ENCODE measurements at regions not wholly inside any gene's neighbourhood (a gene's known extent, or its start where the extent isn't known, plus 50 kb on each side); places are given as distances from the start of the nearest gene placed in this dataset.

DNA sequence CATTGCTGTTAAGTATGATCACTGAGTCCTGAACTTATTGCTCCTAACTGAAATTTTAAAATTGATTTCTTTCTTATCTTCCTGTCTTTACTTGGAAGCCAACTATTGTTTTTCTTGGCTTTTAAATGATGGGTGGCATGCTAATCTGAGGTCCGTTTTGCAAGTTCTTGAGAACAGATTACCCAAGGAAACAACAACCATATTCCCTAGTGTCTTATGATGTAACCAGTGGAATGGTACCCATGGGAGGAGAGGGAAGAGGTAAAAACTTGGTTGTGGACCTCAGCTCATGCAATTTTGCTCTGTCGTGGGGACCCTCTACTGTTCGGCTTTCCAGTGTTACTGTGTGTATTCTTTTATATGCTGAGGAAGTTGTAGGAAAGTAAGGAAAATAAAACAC, 454.8 kb upstream of the ADAMTS5 start:
- TF ChIP-seq RAD21 (IDR thresholded peaks at IDR 0.05; ENCODE audit: low read depth) (no peak), TAF1 (IDR thresholded peaks at IDR 0.05; ENCODE audit: low read depth) (no peak), EP300 (IDR thresholded peaks at IDR 0.05; ENCODE audit: borderline replicate concordance) (no peak), TCF12 (IDR thresholded peaks at IDR 0.05; ENCODE audit: low read depth) (no peak), YY1 (IDR thresholded peaks at IDR 0.05; ENCODE audit: low read depth) (no peak), NFIC (IDR thresholded peaks at IDR 0.05) (no peak), ZBTB7A (IDR thresholded peaks at IDR 0.05; ENCODE audit: low read depth) (no peak), TEAD4 (IDR thresholded peaks at IDR 0.05) (no peak), FOXM1 (IDR thresholded peaks at IDR 0.05; ENCODE audit: borderline replicate concordance, low read depth) (no peak), CREB1 (IDR thresholded peaks at IDR 0.05; ENCODE audit: low read depth) (no peak), EGR1 (IDR thresholded peaks at IDR 0.05) (no peak)
- TF ChIP-seq, protein P1, sequence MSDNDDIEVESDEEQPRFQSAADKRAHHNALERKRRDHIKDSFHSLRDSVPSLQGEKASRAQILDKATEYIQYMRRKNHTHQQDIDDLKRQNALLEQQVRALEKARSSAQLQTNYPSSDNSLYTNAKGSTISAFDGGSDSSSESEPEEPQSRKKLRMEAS (IDR thresholded peaks at IDR 0.05): no peak
- TF ChIP-seq, protein P2, sequence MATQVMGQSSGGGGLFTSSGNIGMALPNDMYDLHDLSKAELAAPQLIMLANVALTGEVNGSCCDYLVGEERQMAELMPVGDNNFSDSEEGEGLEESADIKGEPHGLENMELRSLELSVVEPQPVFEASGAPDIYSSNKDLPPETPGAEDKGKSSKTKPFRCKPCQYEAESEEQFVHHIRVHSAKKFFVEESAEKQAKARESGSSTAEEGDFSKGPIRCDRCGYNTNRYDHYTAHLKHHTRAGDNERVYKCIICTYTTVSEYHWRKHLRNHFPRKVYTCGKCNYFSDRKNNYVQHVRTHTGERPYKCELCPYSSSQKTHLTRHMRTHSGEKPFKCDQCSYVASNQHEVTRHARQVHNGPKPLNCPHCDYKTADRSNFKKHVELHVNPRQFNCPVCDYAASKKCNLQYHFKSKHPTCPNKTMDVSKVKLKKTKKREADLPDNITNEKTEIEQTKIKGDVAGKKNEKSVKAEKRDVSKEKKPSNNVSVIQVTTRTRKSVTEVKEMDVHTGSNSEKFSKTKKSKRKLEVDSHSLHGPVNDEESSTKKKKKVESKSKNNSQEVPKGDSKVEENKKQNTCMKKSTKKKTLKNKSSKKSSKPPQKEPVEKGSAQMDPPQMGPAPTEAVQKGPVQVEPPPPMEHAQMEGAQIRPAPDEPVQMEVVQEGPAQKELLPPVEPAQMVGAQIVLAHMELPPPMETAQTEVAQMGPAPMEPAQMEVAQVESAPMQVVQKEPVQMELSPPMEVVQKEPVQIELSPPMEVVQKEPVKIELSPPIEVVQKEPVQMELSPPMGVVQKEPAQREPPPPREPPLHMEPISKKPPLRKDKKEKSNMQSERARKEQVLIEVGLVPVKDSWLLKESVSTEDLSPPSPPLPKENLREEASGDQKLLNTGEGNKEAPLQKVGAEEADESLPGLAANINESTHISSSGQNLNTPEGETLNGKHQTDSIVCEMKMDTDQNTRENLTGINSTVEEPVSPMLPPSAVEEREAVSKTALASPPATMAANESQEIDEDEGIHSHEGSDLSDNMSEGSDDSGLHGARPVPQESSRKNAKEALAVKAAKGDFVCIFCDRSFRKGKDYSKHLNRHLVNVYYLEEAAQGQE (IDR thresholded peaks at IDR 0.05; ENCODE audit: low read depth): no peak
- TF ChIP-seq, protein P3, sequence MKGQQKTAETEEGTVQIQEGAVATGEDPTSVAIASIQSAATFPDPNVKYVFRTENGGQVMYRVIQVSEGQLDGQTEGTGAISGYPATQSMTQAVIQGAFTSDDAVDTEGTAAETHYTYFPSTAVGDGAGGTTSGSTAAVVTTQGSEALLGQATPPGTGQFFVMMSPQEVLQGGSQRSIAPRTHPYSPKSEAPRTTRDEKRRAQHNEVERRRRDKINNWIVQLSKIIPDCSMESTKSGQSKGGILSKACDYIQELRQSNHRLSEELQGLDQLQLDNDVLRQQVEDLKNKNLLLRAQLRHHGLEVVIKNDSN (IDR thresholded peaks at IDR 0.05): no peak

All from Ishikawa (cell line).